Fibroblast of pulmonary artery (primary cell): ENCODE measurements at regions not wholly inside any gene's neighbourhood (a gene's known extent, or its start where the extent isn't known, plus 50 kb on each side); places are given as distances from the start of the nearest gene placed in this dataset.

Source experiments
- DNase-seq: peaks from one replicate; pipeline ENCODE4 v3.0.0-alpha.2; 2010; ENCODE audit warnings: low read depth
- H3K4me3 ChIP-seq: replicated peaks from 2 replicates; pipeline ENCODE4 v1.5.1; 2011; ENCODE audit warnings: low read depth, mild to moderate bottlenecking, control low read depth, low read length, moderate library complexity
- CTCF ChIP-seq: IDR thresholded peaks from 2 replicates; pipeline ENCODE4 v1.5.1; 2011; ENCODE audit warnings: mild to moderate bottlenecking, control low read depth, low read length, inconsistent platforms; ENCODE audit errors: missing control alignments

- no peak for DNase-seq
- no peak overlapping the region for H3K4me3 ChIP-seq
- no peak for TF ChIP-seq CTCF
These were observed 500.6 kb downstream of the KIF4B start for GRCh38 chr5:155514105-155514563.

GRCh38 chr5:155522540-155522939, 509.0 kb downstream of the KIF4B start:
- H3K4me3 ChIP-seq = no peak overlapping the region
- no peak for DNase-seq
- no peak for TF ChIP-seq CTCF

GRCh38 chr5:155529362-155529761, 515.8 kb downstream of the KIF4B start:
- no peak for TF ChIP-seq CTCF
- DNase-seq = no peak

GRCh38 chr5:155530046-155530445, 516.5 kb downstream of the KIF4B start:
- TF ChIP-seq CTCF = no peak
- H3K4me3 ChIP-seq = no peak overlapping the region
- DNase-seq = no peak

More at GRCh38 chr5:155529362-155529761, 515.8 kb downstream of the KIF4B start:
- no peak overlapping the region for H3K4me3 ChIP-seq

GRCh38 chr5:155532621-155533311, 519.2 kb downstream of the KIF4B start:
- no peak for TF ChIP-seq CTCF
- no peak overlapping the region for H3K4me3 ChIP-seq
- DNase-seq = no peak

GRCh38 chr5:155540000-155540595, 526.5 kb downstream of the KIF4B start:
- DNase-seq = no peak
- no peak for TF ChIP-seq CTCF
- H3K4me3 ChIP-seq = no peak overlapping the region

GRCh38 chr5:155546075-155546474, 532.5 kb downstream of the KIF4B start:
- H3K4me3 ChIP-seq = no peak overlapping the region
- TF ChIP-seq CTCF = no peak
- DNase-seq = no peak
